Right ventricle myocardium superior (tissue), 1 donor: ENCODE measurements at regions not wholly inside any gene's neighbourhood (a gene's known extent, or its start where the extent isn't known, plus 50 kb on each side); places are given as distances from the start of the nearest gene placed in this dataset.

Experiments used
- ATAC-seq: fragments of 200-7000 bp; cut with Tn5 transposase; one replicate; pipeline ENCODE4 v1.9.1; 2020; ENCODE audit warnings: mild to moderate bottlenecking; ENCODE audit not compliant: poor library complexity
- DNase-seq: peaks from one replicate; pipeline ENCODE4 v3.0.0-alpha.2; 2020
- intact Hi-C: fragments of 100-400 bp; cut with DNase I; formaldehyde crosslinking; loops from one replicate; pipeline ENCODE4 v1.11.2; 2022
- donor health status: DM: no; HTN: yes; CAD: no; lungs with severe emphysema.

DNA sequence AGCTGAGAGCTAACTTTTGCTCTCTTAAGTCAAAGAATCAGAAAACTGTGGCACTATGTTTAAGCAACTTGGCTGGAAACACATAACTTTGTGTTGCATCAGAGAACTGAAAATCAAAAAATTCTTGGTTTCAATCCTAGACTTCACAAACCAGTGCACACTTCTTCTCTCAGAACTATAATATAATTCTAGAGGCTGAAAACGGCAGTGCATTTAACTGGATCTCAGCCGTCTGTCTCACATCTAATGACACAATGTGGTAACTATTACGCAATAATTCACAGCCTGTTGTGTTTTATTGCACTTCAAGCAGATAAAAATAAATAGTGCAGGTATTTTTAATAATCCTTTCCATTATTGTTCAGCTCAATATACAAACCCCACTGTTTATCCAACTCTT, 260.6 kb upstream of the DIAPH2 start:
- no peak for DNase-seq
- no peak for ATAC-seq
- intact Hi-C loops, result no loop called here

DNA sequence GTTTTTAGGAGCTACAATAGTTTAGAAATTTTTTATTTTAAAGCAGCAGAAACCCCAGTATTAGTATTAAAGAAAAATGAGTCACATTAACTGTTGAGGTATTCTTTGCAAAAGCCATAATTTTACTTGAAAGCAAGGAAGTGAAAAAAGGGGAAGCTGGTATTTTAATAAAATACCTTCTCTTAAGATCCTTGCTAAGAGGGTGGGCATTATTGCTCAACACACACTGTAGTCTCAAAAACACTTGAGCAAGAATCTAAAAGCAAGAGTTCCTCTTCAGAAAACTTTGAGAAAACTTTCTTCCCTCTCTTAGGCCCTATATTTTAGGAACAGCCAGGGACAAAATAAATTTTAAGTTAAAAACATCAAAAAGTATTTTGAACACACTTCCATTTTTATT, 259.4 kb upstream of the DIAPH2 start:
- ATAC-seq (no peak), DNase-seq (no peak)
- intact Hi-C loops, result no loop called here

DNA sequence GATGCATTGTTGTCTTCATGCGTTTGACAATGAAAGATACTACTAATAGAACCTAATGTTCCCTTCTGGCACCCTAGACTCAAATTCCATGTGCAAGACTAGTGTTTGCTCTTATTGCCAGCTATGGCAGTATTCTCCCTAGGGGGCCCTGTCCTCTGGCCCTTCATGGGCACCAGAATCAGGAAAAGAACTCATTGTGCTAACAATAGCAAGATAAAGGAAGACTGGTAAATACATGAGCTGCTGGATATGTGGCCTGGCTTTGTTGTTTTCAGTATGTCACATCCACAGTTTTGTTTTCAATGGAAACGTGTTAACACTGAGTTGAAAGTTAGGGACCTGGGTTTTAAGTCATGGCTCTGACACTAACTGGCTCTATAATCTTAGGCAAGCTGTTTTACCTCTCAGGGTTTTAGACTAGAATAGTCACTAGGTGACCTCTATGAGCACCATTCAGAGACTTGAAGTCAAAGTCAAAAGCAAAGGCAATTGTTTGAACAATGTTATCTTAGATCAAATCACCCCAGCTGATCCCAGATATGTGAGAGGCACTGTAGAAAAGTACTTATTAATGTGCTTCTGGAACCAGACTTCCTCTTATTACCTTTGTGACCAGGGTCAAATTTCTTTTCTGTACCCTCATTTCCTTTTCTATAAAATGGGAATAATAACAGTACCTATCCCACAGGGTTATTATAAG, 253.7 kb upstream of the DIAPH2 start:
- no peak for ATAC-seq
- DNase-seq, result no peak
- intact Hi-C loops, result no loop called here

DNA sequence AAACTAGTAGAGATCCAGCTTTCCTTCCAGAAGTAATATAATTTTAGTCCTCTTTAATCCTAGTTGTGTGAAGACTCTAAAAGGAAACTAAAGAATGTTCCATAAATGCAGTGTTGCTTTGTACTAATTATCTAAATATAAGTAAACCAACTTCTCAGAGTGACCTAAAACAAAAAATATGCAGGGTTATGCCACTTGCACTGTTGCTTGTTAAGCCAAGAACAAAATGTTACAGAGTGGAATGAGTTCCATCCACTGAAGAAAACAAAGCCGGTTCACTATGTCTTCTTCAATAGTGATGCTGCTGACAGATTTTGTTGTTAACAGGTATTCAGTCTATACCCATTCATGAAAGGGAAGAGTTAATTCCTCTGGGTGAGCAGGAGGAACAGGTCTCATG, 252.0 kb upstream of the DIAPH2 start:
- no peak for DNase-seq
- intact Hi-C loops, result no loop called here
- no peak for ATAC-seq

DNA sequence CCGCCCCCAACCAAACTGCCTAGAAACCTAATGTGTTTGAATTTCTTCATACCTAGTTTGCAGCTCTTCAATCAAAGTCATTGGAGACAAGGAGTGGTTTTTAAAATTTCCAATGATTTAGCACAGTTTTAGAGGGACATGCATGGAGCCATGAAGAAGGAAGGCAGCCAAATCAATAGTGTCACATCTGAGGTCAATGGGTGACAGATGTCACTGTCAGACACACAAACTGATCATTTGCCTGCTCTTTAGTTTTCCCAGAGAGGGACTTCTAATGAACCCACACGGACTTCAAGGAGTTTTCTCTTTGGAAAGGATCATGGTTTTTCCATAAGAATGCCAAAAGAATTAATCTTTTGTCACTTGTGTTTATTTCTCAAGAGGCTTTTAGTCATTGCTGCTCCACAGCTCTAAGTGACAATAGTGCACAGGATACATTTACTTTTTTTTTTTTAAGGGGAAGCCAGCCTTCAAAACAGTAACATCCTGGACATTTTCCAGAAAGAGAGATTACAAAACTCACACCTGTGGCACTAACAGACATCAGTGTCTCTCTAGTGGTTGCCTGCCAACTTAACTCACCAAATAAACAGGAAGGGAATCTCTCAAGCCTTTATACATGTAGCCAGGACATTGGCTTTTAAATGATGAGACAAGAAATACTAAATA, 251.1 kb upstream of the DIAPH2 start:
- intact Hi-C loops, result no loop called here
- DNase-seq (no peak), ATAC-seq (no peak)

DNA sequence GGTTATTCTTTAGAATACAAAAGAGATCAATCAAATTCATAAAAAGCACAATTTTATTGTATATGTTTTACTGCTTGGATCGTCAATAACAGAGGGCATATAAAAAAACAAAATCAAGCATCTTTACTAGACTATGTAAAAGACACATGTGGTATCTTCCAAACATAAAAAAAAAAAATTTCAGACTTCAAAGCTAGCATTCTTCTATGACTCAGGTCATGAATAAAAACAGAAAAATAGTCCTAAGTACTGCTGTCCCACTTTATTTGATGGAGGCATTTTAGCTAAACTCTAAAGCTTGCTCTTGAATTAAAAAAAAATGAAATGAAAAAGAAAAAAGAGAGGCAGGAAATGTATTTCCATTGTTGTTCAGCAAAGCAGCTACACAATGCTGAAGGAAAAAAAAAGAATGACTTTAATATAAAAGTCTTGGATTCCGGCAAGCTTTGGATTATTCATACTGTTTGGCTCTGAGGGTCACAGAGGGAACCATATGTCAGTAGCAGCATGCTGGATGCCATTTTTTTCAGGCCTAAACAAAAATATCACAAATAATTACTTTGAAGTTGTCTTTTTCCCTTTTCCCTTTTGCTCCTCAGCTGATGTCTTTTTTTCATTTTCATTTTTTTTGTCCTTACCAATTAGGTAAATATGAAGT, 249.1 kb upstream of the DIAPH2 start:
- intact Hi-C loops, result no loop called here
- no peak for DNase-seq
- ATAC-seq, result no peak

DNA sequence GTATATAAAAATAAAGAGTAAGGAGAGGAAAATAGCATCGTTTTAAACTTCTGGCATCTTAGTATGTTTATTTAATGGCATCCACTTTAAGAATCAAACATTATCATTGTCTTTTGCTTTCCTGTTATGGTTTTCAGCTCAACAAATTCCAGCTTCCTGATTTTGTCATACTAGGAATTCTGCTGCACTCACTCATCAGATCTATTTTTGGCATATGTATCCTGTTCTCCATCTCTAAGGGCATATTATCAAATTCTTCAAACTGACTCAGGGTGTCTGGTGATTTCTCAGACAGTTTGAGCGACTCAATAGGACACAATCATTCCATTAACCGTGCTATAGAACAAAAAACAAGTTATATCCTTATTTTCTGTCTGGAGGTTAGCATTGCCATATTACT, 248.5 kb upstream of the DIAPH2 start:
- DNase-seq, result no peak
- intact Hi-C loops, result no loop called here
- no peak for ATAC-seq

DNA sequence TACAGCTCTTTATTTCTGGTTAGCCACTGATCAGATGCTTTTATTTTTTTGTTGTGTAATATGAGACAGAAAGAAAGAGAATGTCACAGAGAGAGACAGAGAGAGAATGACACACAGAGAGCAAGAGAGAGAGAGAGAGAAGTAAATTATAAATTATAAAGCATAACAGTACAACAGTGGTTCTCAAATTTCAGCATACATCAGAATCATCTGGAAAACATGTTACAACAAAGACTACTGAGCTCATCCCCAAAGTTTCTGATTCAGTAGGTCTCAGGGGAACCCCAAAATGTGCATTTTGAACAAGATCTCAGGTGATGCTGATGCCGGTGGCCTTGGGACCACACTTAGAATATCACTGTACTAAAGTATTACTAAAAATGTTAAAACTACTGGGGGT, 245.8 kb upstream of the DIAPH2 start:
- ATAC-seq (no peak), DNase-seq (no peak)
- intact Hi-C loops, result no loop called here

DNA sequence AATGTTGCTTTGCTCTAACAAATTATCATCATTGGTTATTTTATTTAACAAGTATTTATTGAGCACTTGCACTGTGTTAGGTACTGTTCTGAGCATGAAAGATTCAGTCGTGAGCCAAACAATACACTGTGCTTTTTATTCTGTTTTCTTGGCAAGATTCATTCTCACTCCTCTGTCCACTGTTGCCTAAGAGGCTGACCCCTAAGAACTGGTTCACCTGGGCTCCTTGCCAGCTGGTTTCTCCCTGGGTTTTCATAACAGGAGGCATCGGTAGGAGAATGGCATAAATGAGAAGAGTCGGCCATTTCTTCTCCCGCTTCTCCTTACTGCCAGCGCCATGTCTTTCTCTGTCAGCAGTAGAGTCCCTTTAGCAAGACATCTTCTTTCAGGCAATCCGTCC, 243.7 kb upstream of the DIAPH2 start:
- intact Hi-C loops, result no loop called here
- DNase-seq, result no peak
- ATAC-seq, result no peak

DNA sequence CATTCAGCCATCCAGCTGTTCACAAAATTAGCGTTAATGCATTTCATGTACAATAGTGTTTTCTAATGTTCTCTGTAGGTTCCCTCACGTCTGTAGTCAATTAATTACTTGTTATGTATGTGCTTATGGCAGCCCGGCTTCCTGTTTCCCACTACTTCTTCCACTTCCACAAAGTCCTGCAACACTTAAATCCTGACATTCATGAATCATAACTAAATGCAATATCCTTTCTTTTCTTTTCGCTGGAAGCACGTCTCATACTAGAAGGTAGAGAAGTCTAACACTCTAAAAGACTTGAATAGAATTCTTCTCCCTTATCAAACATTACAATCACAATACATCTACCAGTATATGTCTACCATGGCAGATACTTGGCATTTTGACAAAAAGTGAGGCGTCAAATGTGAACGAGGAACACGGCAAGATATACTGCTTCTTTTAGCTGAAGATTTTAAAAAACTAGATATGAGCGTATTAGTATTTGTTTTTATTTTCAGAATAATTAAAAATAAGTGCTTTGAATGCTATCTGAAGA, 239.0 kb upstream of the DIAPH2 start:
- DNase-seq (no peak), ATAC-seq (no peak)
- intact Hi-C loops, result no loop called here

DNA sequence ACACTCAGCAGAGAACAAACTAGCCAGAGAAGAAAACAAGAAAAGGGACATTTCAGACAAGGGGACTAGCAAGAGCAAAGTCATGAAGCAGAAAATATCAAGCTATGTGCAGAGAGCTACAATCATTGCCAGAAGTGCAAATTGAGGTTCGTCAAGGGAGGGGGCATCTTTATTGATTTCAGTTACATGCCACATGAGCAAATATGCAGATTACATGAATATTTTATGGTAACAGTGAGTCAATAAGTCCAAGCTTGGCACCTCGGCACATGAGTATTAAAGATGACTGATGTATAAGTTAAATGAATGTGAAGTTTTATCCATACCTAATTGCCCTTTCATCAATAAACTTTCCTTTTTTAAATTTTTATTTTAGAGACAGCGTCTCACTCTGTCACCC, 238.1 kb upstream of the DIAPH2 start:
- ATAC-seq, result no peak
- intact Hi-C loops, result no loop called here
- no peak for DNase-seq

DNA sequence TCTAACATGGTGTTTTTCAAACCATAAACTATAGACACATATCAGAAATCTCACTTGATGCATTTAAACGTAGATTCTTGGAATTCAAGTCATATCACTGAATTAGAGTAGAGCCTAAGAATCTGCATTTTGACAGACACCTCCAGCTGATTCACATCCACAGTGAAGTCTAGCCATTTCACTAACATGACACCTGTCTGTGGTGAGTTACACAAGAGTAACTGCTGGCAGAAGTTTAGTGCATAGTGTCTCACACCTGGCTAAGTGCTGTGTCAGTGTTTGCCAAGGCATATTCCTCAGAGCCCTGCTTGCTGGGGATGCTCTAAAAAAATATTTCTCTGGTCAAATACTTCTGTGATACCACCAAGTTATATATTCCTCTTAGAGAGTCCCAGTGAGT, 237.5 kb upstream of the DIAPH2 start:
- ATAC-seq (no peak), DNase-seq (no peak)
- intact Hi-C loops, result no loop called here

DNA sequence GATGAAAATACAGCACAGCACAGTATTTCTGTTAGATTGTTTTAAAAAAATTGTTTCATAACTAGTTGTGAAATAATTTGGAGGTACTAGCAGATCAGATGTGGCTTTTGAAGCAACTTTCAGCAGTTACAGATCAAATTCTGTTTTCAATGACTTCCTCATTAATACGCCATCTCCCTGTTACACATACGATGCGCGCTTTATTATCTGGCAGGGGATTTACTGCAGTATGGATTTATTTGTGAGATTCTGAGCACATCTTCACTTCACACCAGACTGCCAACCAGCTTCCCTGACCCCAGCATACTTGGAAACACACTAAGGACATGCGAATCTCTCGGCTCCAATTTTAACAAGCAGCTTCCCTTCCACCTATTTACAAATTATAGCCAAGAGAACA, 235.5 kb upstream of the DIAPH2 start:
- DNase-seq (no peak), ATAC-seq (no peak)
- intact Hi-C loops, result no loop called here

DNA sequence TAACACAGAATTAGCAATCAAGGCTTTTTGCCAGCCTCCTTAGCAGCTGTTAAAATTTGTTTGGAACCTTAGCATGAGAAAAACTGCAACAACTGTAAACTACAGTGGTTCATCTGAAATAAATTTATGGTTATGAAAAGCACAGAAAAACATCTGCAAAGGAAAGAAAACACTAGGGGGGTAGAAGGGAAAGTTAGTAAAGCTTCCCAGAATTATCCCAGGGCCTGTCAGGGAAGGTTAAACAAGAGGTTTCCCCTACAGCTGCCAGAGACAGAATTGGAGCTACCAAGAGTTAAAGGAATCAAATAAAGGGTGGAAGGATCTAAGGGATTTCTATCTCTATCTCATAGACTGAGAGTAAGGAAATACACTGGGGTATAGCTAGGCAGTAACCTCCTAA, 234.7 kb upstream of the DIAPH2 start:
- intact Hi-C loops, result no loop called here
- DNase-seq (no peak), ATAC-seq (no peak)

DNA sequence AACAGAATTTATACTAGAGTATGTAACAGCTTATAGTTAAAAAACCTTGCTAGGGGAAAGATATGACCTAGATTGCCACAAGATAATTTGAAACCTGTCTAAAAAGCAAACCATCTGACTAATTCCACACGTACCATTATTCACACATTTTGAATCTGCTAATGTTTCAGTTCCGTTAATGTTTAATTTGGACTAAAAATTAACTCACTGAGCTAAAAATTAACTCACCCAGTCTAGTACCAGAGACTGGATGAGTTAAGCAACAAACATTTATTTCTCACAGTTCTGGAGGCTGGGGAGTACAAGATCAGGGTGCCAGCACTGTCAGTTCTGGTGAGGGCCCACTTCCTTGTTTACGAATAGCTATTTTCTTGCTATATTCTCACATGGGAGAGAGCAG, 231.5 kb upstream of the DIAPH2 start:
- intact Hi-C loops, result no loop called here
- DNase-seq, result no peak

DNA sequence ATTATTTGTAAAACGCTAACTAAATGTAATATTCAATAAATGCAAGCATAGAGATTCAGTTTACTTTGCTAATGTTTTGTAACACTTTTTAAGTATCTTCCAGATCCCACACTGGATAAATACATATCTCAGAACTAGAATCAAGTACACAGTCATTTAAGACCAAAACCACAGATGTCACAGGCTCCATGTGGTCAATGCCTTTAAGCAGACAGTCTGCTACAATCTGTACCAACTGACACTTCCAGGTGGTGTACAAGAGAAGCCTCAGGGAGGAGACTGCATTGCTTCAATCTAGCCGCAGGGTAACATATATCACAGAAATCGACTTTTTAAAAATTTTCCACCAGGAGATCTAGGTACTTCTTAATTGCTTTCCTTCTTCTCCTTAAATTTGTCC, 229.6 kb upstream of the DIAPH2 start:
- no peak for ATAC-seq
- DNase-seq, result no peak
- intact Hi-C loops, result no loop called here

More for the DNA sequence above, 231.5 kb upstream of the DIAPH2 start:
- ATAC-seq, result no peak

DNA sequence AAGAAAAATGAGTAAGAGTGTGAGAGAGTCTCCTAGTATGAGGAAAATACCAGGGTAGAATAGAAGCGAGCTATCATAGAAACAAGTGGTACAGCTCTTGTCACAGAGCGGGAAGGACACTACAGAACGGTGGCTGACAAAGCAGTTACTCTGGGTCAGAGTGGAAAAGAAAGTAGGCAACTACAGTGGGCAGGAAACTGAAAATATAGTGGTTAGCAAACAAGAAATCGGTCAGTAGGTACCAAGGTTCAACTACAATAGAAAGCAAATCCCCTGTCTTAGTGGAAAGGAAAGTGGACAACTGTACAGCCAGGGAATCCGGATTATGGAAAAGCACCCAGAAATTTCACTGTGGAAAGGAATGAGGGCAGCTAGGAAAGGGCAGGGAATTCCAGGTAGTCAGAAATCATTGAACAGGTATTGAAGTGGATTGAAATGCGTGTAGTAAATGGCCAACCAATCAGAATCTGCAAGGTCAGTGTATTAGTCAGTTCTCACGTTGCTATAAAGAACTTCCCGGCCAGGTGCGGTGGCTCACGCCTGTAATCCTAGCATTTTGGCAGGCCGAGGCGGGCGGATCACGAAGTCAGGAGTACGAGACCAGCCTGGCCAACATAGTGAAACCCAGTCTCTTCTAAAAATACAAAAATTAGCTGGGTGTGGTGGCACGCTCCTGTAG, 219.6 kb upstream of the DIAPH2 start:
- intact Hi-C loops, result no loop called here
- DNase-seq (no peak), ATAC-seq (no peak)

DNA sequence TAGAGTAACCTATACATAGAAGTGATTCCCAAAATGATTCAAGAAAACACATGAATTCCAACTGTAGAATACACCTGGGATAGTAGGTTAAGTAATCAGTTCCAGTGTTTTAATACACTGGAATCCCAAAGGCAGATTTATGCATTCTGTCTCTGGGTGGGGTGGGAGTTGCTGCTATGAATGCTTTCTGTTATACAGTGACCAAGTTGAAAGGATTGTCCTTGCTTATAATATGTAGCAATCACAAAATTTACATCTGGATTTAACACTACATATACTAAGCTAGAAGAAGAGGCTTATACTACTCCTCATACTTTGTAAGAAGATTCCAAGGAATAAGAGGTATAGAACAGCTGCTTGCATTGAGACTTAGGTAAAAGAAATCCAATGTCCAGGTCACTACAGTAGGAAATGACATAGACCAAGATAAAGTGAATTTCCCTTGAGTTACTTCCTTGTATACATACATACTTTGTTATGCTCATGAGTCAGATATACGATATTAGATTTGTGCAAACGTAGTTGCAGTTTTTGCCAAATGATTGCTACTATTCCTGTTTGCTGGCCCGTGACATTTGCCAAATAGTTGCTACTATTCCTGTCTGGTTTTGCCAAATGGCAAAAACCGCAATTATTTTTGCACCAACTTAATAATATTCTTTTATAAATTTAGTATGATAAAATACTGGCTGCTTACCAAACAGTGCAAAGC, 210.5 kb upstream of the DIAPH2 start:
- intact Hi-C loops, result no loop called here
- ATAC-seq, result no peak
- DNase-seq, result no peak

DNA sequence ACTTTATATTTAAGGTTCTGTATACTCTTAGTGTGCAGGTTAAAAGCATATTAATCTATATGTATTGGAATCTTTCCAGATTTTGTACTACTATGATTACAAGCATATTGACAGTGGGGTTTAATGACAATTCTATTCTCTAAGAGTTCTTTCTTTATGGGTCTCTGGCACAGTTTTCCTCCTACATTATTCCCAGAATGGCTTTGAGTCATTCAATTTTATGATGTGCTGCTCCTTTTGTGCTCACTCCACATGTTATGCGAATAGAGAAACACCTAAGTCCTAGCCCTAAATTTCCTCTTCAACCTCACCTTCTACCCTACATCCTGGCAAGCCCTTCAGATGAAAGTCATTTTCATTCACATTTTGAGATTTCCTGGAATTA, 209.9 kb upstream of the DIAPH2 start:
- ATAC-seq, result no peak
- intact Hi-C loops, result no loop called here
- no peak for DNase-seq
